Subcutaneous abdominal adipose tissue (tissue), 5 donors: ENCODE measurements at regions not wholly inside any gene's neighbourhood (a gene's known extent, or its start where the extent isn't known, plus 50 kb on each side); places are given as distances from the start of the nearest gene placed in this dataset.

Source experiments
- H3K27ac ChIP-seq: one replicate; pipeline ENCODE4 v1.7.0; 2013; ENCODE audit warnings: low read depth, mild to moderate bottlenecking, inconsistent platforms, low read length, moderate library complexity
- H3K27me3 ChIP-seq, 5 donors: one replicate each; pipeline ENCODE4 v1.7.0; 2013; ENCODE audit warnings: low read length in 5 of 5, inconsistent platforms in 1 of 5; ENCODE audit not compliant: control insufficient read depth in 5 of 5, insufficient read depth in 4 of 5
- H3K36me3 ChIP-seq, 5 donors: one replicate each; pipeline ENCODE4 v1.7.0; 2013; ENCODE audit warnings: low read length in 5 of 5; ENCODE audit not compliant: control insufficient read depth in 5 of 5, insufficient read depth in 5 of 5
- H3K4me1 ChIP-seq, 5 donors: one replicate each; pipeline ENCODE4 v1.7.0; 2013; ENCODE audit warnings: low read length in 5 of 5, mild to moderate bottlenecking in 3 of 5, moderate library complexity in 1 of 5; ENCODE audit not compliant: control insufficient read depth in 5 of 5, insufficient read depth in 5 of 5
- H3K4me3 ChIP-seq, 5 donors: one replicate each; pipeline ENCODE4 v1.7.0; 2013; ENCODE audit warnings: low read length in 5 of 5, low read depth in 1 of 5
- H3K9ac ChIP-seq, 5 donors: one replicate each; pipeline ENCODE4 v1.7.0; 2013; ENCODE audit warnings: low read length in 5 of 5, mild to moderate bottlenecking in 4 of 5, moderate library complexity in 3 of 5
- H3K9me3 ChIP-seq, 5 donors: one replicate each; pipeline ENCODE4 v1.7.0; 2013; ENCODE audit warnings: low read length in 5 of 5; ENCODE audit not compliant: control insufficient read depth in 5 of 5
- donor health status: healthy.
- donor health status: healthy.
- donor health status: healthy.
- donor health status: healthy.
- donor health status: healthy.

GRCh38 chr4:175459571-175459970, 352.5 kb downstream of the GPM6A start:
- Histone ChIP-seq H3K9me3 (peaks cover 0 to 9% (median 7%) of the 10 kb centered on the region in 5 donors), H3K27me3 (no peaks in the 10 kb centered on the region), H3K27ac (no peak overlapping the region), H3K36me3 (no peaks in the 10 kb centered on the region), H3K4me1 (no peaks in the 10 kb centered on the region), H3K9ac (no peak overlapping the region), H3K4me3 (no peak overlapping the region)

GRCh38 chr4:175460414-175460813, 351.6 kb downstream of the GPM6A start:
- Histone ChIP-seq H3K9me3 (peaks cover 0 to 3% (median 1%) of the 10 kb centered on the region in 5 donors), H3K4me3 (no peak overlapping the region), H3K9ac (no peak overlapping the region), H3K4me1 (no peaks in the 10 kb centered on the region), H3K27me3 (no peaks in the 10 kb centered on the region), H3K27ac (no peak overlapping the region), H3K36me3 (no peaks in the 10 kb centered on the region)

- Histone ChIP-seq H3K9ac (no peak overlapping the region), H3K27me3 (no peaks in the 10 kb centered on the region), H3K9me3 (peaks cover 0 to 5% (median 0%) of the 10 kb centered on the region in 5 donors), H3K36me3 (no peaks in the 10 kb centered on the region), H3K4me1 (peaks cover 0 to 1% (median 0%) of the 10 kb centered on the region in 5 donors), H3K4me3 (no peak overlapping the region), H3K27ac (no peak overlapping the region)
Measured at GRCh38 chr4:175469514-175469913, 342.6 kb downstream of the GPM6A start.

GRCh38 chr4:175470131-175470530, 341.9 kb downstream of the GPM6A start:
- no peak overlapping the region for H3K9ac ChIP-seq
- no peak overlapping the region for H3K4me3 ChIP-seq
- no peaks in the 10 kb centered on the region for H3K27me3 ChIP-seq
- no peak overlapping the region for H3K27ac ChIP-seq
- peaks cover 0 to 1% (median 0%) of the 10 kb centered on the region in 5 donors for H3K4me1 ChIP-seq
- H3K9me3 ChIP-seq: peaks cover 0 to 5% (median 0%) of the 10 kb centered on the region in 5 donors
- no peaks in the 10 kb centered on the region for H3K36me3 ChIP-seq

- H3K27ac ChIP-seq: no peak overlapping the region
- H3K36me3 ChIP-seq: no peaks in the 10 kb centered on the region
- H3K27me3 ChIP-seq: no peaks in the 10 kb centered on the region
- H3K9me3 ChIP-seq: peaks cover 0 to 2% (median 0%) of the 10 kb centered on the region in 5 donors
- H3K9ac ChIP-seq: no peak overlapping the region
- no peaks in the 10 kb centered on the region for H3K4me1 ChIP-seq
- H3K4me3 ChIP-seq: no peak overlapping the region
Measured at GRCh38 chr4:175480404-175480803, 331.7 kb downstream of the GPM6A start.

GRCh38 chr4:175499735-175500352, 312.2 kb downstream of the GPM6A start:
- Histone ChIP-seq H3K36me3 (no peaks in the 10 kb centered on the region), H3K4me3 (no peak overlapping the region), H3K9me3 (peaks cover 0 to 23% (median 9%) of the 10 kb centered on the region in 5 donors), H3K27me3 (no peaks in the 10 kb centered on the region), H3K4me1 (no peaks in the 10 kb centered on the region), H3K27ac (no peak overlapping the region), H3K9ac (no peak overlapping the region)

GRCh38 chr4:175504318-175504717, 307.7 kb downstream of the GPM6A start:
- Histone ChIP-seq H3K27ac (no peak overlapping the region), H3K4me3 (no peak overlapping the region), H3K9me3 (peaks cover 0 to 8% (median 4%) of the 10 kb centered on the region in 5 donors), H3K36me3 (no peaks in the 10 kb centered on the region), H3K9ac (no peak overlapping the region), H3K4me1 (no peaks in the 10 kb centered on the region), H3K27me3 (no peaks in the 10 kb centered on the region)

- Histone ChIP-seq H3K36me3 (no peaks in the 10 kb centered on the region), H3K9me3 (no peaks in the 10 kb centered on the region), H3K9ac (no peak overlapping the region), H3K4me1 (no peaks in the 10 kb centered on the region), H3K27me3 (no peaks in the 10 kb centered on the region), H3K27ac (no peak overlapping the region), H3K4me3 (no peak overlapping the region)
Measured at GRCh38 chr4:175509320-175509719, 302.7 kb downstream of the GPM6A start.

GRCh38 chr4:175511861-175512260, 300.2 kb downstream of the GPM6A start:
- Histone ChIP-seq H3K4me3 (no peak overlapping the region), H3K36me3 (no peaks in the 10 kb centered on the region), H3K4me1 (no peaks in the 10 kb centered on the region), H3K9me3 (no peaks in the 10 kb centered on the region), H3K9ac (no peak overlapping the region), H3K27me3 (no peaks in the 10 kb centered on the region), H3K27ac (no peak overlapping the region)

GRCh38 chr4:175514174-175514573, 297.9 kb downstream of the GPM6A start:
- Histone ChIP-seq H3K9me3 (no peaks in the 10 kb centered on the region), H3K4me3 (no peak overlapping the region), H3K27ac (no peak overlapping the region), H3K27me3 (no peaks in the 10 kb centered on the region), H3K9ac (no peak overlapping the region), H3K36me3 (no peaks in the 10 kb centered on the region), H3K4me1 (no peaks in the 10 kb centered on the region)
